HCEC 1CT (cell line): ENCODE measurements at regions not wholly inside any gene's neighbourhood (a gene's known extent, or its start where the extent isn't known, plus 50 kb on each side); places are given as distances from the start of the nearest gene placed in this dataset.

Experiments
- DNase-seq: peaks from one replicate; pipeline ENCODE4 v3.0.0-alpha.2; 2017

DNA sequence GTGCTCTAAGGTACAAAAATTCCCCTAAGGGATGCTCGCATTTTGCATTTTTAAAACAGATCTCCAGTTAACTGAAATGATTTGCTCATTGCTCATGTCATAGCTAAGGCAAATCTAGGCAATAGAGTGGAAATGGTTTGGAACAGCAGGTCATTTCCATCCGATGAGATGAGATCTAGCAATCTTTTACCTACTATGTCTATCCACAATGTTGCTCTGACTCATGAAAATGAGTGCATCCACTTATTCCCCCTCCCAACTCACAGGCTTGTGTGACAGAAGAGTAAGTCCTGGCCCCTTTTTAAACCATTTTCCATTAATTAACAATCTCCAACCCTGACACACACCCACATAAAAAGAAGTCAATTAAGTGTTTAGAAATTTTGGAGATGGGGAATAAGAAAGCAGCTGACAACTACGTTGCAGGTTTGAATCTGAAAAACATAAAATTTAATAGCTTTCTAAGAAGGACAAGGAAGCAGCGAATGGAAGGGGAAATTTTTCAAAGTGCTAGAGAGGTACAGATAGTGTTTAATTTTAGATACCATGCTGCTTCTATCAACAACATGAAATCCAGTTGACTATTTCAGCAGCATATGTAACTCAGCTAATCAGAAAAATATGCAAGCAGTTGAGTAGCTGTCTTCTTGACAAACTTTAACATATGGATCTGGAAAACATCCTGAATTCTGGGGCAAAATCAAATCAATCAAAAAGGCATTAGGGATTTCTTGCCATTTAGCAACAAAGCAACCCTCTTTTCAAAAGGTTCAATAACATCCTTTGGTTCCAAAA lies 112.0 kb downstream of the TMCO5A start:
- no peak for DNase-seq

DNA sequence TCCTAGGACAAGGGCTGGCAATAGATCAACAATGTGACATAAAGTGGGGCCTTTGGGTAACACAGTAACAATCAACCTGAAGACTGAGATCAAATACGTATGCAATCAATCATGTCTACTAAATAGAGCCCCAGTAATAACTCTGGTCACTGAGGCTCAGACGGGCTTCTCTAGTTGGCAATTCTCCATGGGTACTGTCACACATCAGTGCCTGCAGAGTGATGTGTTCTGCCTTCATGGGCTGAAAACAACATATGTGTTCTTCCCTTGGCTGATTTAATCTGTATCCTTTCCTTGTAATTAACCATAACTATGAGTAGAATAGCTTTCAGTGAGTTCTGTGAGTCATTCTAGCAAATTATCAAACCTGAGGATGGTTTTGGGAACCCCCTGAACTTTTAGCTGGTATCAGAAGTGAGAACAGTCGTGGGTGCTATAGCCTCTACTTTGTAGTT lies 113.6 kb downstream of the TMCO5A start:
- DNase-seq, result no peak

DNA sequence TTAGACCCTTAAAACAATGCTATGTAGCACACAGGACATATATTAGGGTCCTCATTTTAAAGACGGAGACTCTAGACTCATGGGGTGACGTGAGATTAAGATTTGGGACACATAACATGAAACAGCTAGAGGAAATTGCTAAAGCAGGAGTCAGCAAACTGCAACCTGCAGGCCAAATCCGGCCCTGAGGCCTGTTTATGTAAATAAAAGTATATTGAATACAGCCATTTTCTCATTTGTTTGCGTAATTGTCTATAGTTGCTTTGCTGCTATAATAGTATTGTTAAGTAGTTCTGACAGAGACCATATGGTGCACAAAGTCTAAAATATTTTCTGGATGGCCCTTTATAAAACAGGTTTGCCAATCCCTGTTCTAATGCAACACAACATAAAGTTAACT lies 115.5 kb downstream of the TMCO5A start:
- DNase-seq, result peak; percentile 80

DNA sequence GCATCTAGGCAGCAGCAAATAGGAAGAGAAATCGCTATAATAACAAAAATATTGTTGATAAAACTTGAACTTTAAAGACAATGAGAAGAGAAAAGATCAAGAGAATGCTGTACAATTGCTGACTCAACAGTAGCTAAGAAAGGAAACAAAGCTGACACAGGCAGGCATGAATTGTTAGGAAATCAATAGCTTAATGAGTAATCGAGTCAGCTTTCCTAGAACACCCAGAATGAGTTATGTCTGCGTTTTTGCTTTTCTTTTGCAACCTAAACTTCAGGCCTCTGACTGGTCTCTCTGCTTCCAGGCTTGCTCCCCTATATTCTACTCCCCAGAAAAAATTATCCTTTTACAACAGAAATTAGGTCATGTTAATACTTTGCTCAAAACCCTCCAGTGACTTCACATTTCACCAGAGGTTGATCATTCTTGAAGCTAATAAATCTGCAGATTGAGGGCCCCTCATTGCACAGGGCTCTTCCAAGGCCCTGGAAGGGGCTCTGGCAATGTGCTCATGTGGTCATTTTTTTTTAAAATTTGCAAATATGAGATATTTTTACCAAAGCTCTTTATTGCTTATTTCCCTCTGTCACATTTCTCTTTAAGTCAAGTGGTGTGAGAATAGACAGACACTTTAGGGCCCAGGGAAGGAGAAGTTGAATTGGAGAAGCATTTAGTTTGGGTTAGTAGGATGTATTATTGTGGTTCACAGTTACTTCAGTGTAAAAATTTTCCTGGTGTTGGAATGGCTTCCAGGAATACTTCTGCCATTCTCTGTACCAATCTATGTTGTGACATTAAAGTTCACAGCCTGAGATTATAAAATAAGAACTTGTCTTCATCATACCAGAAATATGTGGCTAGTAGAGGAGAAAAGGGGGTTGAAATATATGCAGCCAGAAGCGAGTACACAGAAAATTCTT lies 116.3 kb downstream of the TMCO5A start:
- DNase-seq, result peak; percentile 92

DNA sequence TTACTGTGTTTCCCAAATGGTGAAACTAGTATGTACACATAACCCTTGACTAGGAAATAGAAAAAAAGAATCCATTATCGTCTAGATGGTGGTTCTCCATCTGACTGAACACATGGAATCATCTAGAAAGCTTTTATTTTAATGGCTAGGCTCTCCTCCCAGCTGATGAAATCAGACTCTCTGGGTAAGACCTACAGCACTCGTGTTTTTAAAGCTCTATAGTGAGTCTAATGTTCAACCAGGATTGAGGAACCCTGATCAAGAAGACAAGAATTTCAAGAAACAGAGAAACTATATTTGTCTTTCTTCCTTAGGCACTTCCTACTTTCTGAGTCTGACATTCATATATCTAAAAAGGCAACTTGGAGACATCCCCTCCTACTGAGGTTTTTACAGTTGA lies 118.8 kb downstream of the TMCO5A start:
- DNase-seq, result no peak

DNA sequence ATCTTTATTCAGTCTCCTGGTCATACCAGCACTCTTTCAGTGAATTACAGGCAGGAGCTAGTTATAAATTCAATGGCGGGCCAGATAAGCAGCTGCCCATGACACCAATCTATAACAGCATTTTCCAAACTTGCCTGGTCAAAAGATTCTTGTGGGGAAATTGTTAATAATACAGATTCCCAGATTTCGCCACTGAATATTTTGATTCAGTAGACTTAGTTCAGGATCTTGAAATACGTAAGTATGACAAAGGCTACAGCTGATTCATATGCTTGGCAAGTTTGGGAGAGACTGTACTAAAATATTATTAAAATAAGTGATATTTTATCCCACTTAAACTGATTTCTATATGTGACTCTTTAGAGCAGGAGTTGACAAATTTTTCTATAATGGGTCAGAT lies 119.3 kb downstream of the TMCO5A start:
- DNase-seq, result no peak

DNA sequence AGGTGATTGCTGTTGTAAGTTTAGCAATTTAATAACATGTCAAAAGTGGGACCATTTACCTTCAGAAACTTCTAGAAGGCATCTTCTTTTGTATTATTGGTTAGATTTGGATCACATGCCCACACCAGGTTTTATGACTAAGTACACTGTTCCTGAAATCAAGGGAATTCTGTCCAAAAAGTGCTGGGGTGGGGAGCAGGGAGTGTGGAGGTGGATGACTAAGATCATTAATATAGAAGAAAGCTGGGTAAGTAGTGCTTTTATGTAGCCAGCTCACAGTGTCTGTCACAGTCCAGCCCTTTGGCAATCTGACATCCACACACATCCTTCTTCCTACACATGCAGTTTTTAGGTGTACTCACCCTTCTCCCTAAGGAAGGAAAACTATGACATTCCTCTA lies 120.0 kb downstream of the TMCO5A start:
- peak; percentile 69 for DNase-seq

DNA sequence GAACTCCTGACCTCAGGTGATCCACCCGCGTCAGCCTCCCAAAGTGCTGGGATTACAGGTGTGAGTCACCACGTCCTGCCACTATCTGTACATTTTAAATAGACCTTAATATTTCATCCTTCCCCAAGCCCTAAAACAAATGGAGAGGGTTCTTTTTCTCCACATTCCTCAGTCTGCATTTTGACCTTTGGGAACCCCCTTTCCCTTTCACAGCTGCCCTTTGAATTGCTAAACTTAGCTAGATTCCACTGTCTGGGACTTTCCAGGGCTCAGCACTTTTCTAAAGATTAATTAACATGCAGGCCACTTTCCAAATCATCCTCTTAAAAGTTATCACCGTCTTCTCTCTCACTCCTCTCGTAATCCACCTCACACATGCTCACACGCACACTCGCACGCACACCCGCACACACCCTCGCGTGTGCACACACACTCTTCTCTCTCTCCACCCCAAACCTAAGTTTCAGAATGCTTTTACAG lies 124.2 kb downstream of the TMCO5A start:
- no peak for DNase-seq

DNA sequence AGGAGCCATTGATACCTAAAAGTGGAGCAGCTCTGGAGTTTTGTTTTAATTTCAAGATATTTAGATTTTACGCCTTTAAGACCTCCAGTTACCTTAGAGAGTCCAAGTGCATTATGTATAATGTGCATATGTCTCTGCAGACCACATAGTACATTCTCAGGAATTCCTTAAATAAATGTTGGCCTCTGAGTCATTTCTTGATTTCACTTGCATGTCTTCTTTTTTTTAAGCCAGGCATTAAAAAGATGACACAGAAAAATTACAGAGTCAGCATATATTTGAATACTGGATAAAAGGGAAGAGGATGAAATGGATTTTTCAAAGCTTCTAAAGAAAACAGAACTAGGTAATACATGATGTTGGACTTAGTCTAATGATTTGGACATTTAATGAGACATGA lies 125.2 kb downstream of the TMCO5A start:
- DNase-seq, result peak; percentile 83

DNA sequence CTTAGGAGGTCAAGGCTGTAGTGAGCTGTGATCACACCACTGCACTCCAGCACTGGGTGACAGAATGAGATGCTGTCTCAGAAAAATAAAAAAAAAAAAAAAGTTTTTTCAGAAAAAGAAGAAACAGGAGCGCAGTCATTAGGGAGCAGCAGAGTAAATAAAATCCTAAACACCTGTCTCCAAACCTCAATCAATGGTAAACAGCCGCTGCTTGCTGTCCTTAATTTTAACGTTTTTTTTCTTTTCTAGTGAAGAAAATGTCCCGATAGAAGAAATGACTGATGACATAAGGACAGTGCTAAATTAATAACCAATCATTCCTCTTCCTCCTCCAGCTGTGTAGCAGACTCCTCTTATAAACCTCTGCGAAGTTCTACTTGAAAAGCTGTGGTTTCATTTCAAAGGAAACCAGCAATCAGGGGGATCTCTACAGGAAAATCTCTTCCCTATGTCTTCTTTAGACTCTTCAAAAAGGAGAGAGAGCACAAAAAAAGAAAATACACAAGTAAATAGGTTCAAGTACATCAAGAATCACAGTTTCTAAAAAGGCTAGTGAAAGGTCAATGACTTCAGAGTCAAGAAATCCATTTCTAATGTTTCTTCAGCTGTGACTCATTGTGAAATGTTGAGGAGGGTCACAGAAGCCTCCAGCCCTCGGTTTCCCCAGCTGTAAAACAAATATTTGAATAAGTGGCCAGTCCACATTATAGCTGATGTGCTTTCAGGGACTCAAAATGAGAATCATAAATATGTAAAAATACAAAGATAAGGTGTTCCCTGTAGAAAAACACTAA lies 127.6 kb downstream of the TMCO5A start:
- no peak for DNase-seq

DNA sequence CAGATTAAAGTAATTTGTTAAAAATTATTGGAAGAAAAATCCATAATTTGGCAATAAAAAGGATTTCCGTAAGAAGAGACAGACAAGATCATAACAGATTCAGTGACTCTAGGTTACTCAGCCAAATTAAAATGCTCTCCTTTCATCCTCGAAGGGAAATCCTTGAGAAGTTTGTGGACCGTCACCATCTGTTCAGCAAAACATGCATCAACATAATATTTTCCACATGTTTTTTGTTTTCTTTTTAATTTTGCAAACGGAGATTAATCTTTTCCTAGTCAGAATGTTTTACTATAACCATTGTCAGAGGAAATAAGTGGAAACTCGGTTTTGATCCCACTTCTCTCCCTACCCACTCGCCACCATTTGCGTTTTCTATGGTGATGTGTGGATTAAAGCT lies 128.3 kb downstream of the TMCO5A start:
- DNase-seq, result no peak

DNA sequence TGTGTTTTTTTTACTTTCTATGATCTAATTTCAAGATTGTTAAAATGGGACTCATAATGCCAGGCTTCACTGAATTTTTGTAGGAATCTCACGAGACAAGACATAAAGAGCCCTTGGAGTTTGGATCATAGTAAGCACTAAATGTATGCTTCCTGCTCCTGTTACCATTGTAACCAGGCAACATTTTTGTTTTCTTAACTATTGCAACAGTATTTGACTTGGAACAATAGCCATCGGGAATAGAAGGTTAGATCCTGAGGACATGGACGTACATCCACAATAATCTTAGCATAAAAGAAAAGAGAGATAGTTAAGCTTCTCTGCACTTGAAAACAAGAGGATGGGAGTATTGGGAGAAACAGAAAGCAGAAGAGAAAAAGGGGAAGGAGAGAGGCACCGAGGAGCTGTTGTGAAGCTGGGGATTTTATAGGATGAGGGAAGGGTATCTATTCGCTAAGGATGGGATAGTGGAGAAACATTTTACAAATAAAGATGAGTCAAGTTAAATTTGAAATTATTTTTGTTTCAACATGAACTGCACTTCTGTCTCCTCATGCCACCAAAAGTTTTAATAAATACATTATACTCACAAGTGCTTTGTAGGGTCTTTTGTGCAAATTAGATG lies 131.4 kb downstream of the TMCO5A start:
- DNase-seq, result no peak

DNA sequence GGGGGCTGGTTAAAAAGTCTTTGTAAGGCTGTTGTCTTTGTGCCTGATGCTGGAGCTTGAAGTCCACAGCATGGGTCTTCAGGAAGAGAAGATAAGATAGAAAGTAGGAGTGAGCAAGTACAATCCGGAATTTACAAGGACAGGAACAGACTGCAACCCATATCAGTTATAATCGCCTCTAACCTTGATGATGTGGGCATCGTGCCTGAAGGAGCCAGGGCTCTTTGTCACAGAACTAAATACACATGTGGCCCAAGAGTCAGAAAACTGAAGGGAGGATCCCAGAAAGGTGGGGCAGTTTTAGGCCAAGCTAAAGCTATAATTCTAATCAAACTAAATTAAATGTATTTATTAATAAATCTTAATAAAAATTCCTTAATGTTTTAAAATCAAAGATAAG lies 132.2 kb downstream of the TMCO5A start:
- DNase-seq, result no peak

DNA sequence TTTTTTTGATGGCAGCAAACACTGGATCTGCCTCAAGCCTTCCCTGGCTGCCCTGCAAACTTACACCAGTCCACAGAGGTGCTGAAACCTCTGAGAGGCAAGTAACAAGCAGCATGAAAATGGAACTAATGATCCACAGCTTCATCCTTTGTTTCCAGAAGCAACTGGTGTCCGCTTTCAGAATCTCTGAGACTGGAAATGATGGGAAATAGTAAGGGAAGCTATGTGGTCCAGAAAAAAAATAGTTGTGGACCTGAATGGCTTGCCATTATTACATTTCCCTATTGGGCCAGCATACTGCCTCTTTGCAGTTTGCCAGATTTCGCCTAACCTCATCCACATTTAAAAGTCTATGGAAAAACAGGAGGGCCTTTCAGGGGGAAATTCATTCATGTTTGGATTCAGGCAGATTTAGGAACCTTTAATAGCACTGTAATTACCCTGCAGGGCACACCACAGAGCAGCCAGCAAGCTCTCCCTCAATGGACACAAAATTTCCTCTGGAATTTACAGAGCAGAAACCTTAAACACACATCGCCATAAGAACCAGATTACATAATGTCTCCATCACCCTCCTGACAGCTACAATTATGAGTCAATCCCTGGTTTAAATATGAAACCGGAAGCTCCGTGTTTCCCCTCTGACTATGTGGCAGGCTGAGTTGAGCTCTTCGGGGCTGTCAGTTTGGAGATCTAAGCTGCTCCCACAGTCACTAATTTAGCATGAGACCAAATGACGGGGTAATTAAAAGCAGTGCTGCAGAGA lies 134.4 kb downstream of the TMCO5A start:
- peak; percentile 82 for DNase-seq

DNA sequence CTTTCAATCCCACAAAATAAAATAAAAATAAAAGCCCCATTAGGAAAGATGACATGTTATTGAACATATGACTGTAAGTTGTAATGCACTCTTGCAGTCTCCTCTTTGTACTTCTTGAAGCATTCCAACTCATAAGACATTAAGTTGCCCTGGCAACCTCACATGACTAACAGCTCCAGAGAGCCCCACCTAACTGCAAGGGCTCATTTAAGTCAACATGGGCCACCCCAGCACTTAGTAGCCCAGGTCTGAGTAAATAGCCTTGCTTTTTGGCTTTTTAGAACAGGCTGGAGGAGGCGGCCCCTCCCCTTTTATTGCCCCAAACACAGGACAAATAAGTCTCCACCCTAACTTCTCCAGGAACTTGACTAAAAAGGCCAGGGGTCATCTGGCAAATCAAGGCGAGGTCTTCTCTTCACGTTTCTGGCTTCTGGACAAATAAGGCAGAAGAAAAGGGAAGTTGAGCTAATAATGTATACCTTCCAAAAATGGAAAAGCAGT lies 135.1 kb downstream of the TMCO5A start:
- peak; percentile 79 for DNase-seq

DNA sequence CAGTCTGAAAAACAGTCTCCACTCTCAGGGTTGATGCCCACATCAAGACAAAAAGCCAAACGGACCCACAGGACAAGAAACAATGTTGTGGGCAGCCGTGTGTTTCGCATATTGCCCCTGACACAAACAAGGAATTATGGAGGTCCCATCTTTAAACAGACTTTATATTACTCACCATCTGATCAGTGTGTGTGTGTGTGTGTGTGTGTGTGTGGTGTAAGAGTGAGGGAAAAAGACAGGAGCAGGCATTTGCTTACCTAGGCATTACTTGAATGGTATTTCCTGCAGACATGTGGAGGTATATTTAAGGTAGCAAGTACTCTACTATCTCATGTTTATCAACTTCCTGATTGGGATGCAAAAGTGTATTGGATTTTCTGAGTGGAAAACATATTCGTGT lies 136.3 kb downstream of the TMCO5A start:
- peak; percentile 21 for DNase-seq

DNA sequence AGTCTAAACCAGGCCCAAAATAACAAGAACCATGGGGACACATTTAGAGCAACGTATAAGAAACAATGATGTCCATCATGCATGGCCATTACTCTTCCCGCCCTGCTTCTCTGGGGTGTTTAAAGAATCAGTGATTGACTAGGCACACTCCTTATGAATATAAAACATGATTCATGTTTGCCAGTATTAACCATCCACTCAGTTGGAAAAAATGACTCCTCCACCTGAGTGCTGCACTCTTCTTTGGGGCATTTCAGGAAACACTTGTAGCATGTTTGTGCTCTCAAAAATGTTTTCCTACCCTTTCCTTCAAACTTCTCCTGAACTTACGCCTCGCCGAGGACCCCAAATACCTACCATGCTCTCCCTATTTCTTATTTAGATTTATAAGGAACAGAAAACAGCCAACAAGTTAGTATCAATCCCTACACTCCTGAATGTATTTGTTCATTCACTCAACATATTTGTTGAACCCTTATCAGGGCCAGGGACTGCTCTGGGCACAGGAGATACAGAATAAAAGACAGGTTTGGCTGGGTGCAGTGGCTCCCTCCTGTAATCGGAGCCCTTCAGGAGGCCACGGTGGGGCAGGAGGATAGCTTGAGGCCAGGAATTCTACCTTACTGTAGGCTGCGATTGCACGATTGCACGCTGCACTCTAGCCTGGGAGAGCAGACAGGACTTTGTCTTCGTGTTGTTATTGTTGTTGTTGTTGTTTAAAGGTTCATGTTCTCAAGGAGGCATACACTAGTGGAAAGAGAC lies 137.0 kb downstream of the TMCO5A start:
- no peak for DNase-seq

DNA sequence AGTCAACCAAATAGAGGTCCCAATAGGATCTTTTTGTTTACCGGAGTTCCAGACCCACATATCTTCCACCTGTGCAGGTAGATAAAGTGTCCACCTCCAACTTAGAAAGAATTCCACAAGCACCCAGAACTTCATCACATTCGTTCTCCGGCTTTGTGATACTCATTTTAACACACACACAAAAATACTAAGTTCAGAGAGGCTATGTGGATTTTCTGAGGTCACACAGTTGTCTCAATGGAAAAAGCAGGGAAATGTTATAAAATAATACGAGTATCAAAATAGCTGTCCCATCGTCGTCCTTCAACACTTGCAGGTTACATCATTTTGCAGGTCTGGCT lies 137.5 kb downstream of the TMCO5A start:
- DNase-seq, result no peak

DNA sequence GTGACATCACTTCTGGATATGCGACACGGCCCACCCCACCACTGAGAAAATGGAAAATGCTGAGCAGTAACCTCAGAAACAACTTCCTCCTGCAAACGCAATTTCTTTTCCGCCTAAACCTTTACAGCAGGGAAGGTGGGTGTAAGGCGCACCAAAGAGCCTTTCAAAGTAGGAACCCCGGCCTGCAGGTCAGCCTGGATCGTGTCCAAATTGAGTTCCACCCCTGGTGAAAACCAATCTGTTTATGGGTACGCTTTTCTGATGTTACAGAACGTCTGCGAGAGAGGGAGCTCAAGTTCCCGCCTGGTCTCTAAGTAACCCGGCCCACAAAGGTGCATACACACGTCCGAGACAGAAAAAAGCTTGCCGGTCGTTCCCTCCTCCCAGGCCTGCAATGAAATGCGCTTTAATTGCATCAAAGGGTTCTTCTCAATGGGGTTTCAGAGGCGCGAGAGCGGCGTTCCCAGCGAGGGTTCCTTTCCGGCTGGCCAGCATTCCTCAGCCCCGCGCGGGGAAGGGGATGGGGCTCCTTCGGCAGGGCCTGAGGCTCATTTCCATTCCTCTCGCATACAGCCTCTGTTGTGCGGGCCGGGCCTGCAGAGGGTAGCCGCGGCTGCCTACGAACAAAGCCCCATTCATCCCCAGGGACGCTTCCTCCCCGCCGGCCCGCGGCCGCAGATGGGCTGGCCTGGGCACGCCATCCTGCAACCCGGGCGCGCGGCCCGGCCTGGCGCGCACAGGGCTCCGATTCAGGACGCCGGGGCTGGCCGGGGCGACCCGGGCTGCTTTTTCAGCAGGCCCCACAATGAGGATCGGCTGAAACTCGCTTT lies 138.1 kb downstream of the TMCO5A start:
- DNase-seq, result peak; percentile 77
